SK-N-SH (cell line): ENCODE measurements at regions not wholly inside any gene's neighbourhood (a gene's known extent, or its start where the extent isn't known, plus 50 kb on each side); places are given as distances from the start of the nearest gene placed in this dataset.

Experiments
- EP300 ChIP-seq, 2 experiments: IDR thresholded peaks; 2 replicates each; pipeline versions ENCODE4 v1.4.0 to v1.6.1; 2012; ENCODE audit warnings: borderline replicate concordance in 1 of 2, low read depth in 1 of 2, low read length in 1 of 2
- FOXM1 ChIP-seq: IDR thresholded peaks from 2 replicates; pipeline ENCODE4 v1.4.0; 2012; ENCODE audit warnings: low read depth, mild to moderate bottlenecking
- POLR2AphosphoS5 ChIP-seq: IDR thresholded peaks from 2 replicates; pipeline ENCODE4 v1.6.1; 2012; ENCODE audit warnings: low read depth, low read length
- RAD21 ChIP-seq: IDR thresholded peaks from 2 replicates; pipeline ENCODE4 v1.6.1; 2012; ENCODE audit warnings: mild to moderate bottlenecking, low read length
- RCOR1 ChIP-seq: fragments of 150-350 bp; IDR thresholded peaks from 2 replicates; pipeline ENCODE4 v1.6.1; 2017; ENCODE audit warnings: antibody characterized with exemption, low read length
- USF1 ChIP-seq: IDR thresholded peaks from 2 replicates; pipeline ENCODE4 v1.4.0; 2012; ENCODE audit warnings: low read depth, borderline replicate concordance
- USF2 ChIP-seq: fragments of 150-350 bp; IDR thresholded peaks from 2 replicates; pipeline ENCODE4 v1.6.1; 2017; ENCODE audit warnings: antibody characterized with exemption, low read length, low read depth, borderline replicate concordance
- TF ChIP-seq, protein P1 (sequence below): fragments of 200-600 bp; sonication (generic); IDR thresholded peaks from 2 replicates; pipeline ENCODE4 v1.6.1; 2017; ENCODE audit warnings: antibody characterized with exemption, mild to moderate bottlenecking, moderate library complexity

- TF ChIP-seq, protein P1, sequence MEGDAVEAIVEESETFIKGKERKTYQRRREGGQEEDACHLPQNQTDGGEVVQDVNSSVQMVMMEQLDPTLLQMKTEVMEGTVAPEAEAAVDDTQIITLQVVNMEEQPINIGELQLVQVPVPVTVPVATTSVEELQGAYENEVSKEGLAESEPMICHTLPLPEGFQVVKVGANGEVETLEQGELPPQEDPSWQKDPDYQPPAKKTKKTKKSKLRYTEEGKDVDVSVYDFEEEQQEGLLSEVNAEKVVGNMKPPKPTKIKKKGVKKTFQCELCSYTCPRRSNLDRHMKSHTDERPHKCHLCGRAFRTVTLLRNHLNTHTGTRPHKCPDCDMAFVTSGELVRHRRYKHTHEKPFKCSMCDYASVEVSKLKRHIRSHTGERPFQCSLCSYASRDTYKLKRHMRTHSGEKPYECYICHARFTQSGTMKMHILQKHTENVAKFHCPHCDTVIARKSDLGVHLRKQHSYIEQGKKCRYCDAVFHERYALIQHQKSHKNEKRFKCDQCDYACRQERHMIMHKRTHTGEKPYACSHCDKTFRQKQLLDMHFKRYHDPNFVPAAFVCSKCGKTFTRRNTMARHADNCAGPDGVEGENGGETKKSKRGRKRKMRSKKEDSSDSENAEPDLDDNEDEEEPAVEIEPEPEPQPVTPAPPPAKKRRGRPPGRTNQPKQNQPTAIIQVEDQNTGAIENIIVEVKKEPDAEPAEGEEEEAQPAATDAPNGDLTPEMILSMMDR = no peak
- no peak for TF ChIP-seq RCOR1
- TF ChIP-seq USF1 = no peak
- no peak for TF ChIP-seq RAD21
- no peak for TF ChIP-seq EP300 (IDR thresholded peaks at IDR 0.05; ENCODE audit: borderline replicate concordance in 1 of 2, low read depth in 1 of 2, low read length in 1 of 2)
- TF ChIP-seq USF2 = no peak
- no peak for TF ChIP-seq POLR2AphosphoS5
- no peak for TF ChIP-seq FOXM1
Measured at GRCh38 chr22:25282671-25283561, 63.5 kb downstream of the CRYBB2 start.
